DOHH2 (cell line): ENCODE measurements at regions not wholly inside any gene's neighbourhood (a gene's known extent, or its start where the extent isn't known, plus 50 kb on each side); places are given as distances from the start of the nearest gene placed in this dataset.

Experiments
- H3F3A ChIP-seq: fragments of 200-600 bp; sonication (generic), shearing (Covaris generic); 2 replicates; pipeline ENCODE4 v1.6.0; 2016; ENCODE audit warnings: antibody characterized with exemption, mild to moderate bottlenecking; ENCODE audit not compliant: control insufficient read depth, insufficient read depth
- H3K27ac ChIP-seq: fragments of 200-600 bp; sonication (generic); 2 replicates; pipeline ENCODE4 v1.5.1; 2014; ENCODE audit warnings: low read depth, mild to moderate bottlenecking, low read length, moderate library complexity
- H3K27me3 ChIP-seq: fragments of 200-600 bp; sonication (generic); 2 replicates; pipeline ENCODE4 v1.6.1; 2014; ENCODE audit warnings: mild to moderate bottlenecking, low read length, mixed read lengths; ENCODE audit not compliant: control insufficient read depth
- H3K36me3 ChIP-seq: fragments of 200-600 bp; sonication (generic); 2 replicates; pipeline ENCODE4 v1.6.1; 2014; ENCODE audit warnings: mild to moderate bottlenecking, low read length, moderate library complexity, mixed read lengths; ENCODE audit not compliant: control insufficient read depth
- H3K4me1 ChIP-seq: fragments of 200-600 bp; sonication (generic); 2 replicates; pipeline ENCODE4 v1.6.1; 2014; ENCODE audit warnings: mild to moderate bottlenecking, low read length, mixed read lengths; ENCODE audit not compliant: control insufficient read depth
- H3K4me2 ChIP-seq: fragments of 200-600 bp; sonication (generic); 2 replicates; pipeline ENCODE4 v1.6.0; 2014; ENCODE audit warnings: mild to moderate bottlenecking, low read length, moderate library complexity
- H3K4me3 ChIP-seq: fragments of 200-600 bp; sonication (generic); 2 replicates; pipeline ENCODE4 v1.5.1; 2014; ENCODE audit warnings: mild to moderate bottlenecking, low read length, mixed read lengths
- H3K79me2 ChIP-seq: fragments of 200-600 bp; sonication (generic); 2 replicates; pipeline ENCODE4 v1.6.1; 2014; ENCODE audit warnings: mild to moderate bottlenecking, low read length, mixed read lengths; ENCODE audit not compliant: control insufficient read depth
- H3K9me2 ChIP-seq: fragments of 200-600 bp; sonication (generic); replicated peaks from 2 replicates; pipeline ENCODE4 v1.6.1; 2014; ENCODE audit warnings: mild to moderate bottlenecking, low read length, mixed read lengths; ENCODE audit not compliant: control insufficient read depth
- H3K9me3 ChIP-seq: fragments of 200-600 bp; sonication (generic); 2 replicates; pipeline ENCODE4 v1.6.1; 2014; ENCODE audit warnings: antibody characterized with exemption, low read length, mixed read lengths; ENCODE audit not compliant: control insufficient read depth, insufficient read depth
- H4K20me1 ChIP-seq: fragments of 200-600 bp; sonication (generic); 2 replicates; pipeline ENCODE4 v1.6.0; 2014; ENCODE audit warnings: low read depth, mild to moderate bottlenecking, antibody characterized with exemption, low read length, moderate library complexity; ENCODE audit not compliant: control insufficient read depth, insufficient read depth
- CTCF ChIP-seq: fragments of 200-600 bp; sonication (generic); IDR thresholded peaks from one replicate; pipeline ENCODE4 v1.5.1; 2014; ENCODE audit warnings: antibody characterized with exemption, mild to moderate bottlenecking, low read depth, low read length; ENCODE audit not compliant: poor library complexity, severe bottlenecking
- EZH2phosphoT487 ChIP-seq: fragments of 200-600 bp; sonication (generic); IDR thresholded peaks from 2 replicates; pipeline ENCODE4 v1.6.1; 2017; ENCODE audit warnings: borderline replicate concordance, mild to moderate bottlenecking, antibody characterized with exemption, low read length, moderate library complexity, mixed read lengths

DNA sequence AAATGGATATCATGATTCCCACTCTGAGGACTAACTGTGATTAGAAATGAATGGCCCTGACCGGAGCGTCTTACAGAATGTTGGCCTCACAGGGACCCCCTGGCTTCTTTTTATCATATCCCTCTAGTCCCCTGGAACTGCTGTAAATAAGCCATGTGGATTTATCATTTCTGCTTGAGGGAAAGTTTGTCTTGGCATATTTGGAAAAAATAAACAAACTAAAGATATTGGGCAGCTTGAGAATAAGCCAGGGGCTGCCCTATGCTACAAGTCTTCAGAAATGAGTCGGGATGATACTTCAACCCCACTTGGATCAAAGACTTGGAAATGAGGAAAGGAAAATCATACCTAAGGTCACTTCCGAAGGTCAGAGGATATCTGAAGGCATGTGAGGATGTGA lies 179.1 kb downstream of the THBS2 start:
- TF ChIP-seq CTCF (no peak), EZH2phosphoT487 (no peak)
- H3K4me2 ChIP-seq: no peak overlapping the region

GRCh38 chr6:169073311-169073710 lies 180.3 kb downstream of the THBS2 start:
- H3K79me2 ChIP-seq: no peaks in the 10 kb centered on the region
- H3K4me2 ChIP-seq: no peak overlapping the region
- no peaks in the 10 kb centered on the region for H3K9me3 ChIP-seq
- no peaks in the 10 kb centered on the region for H3K36me3 ChIP-seq
- H3K27ac ChIP-seq: no peak overlapping the region
- no peaks in the 10 kb centered on the region for H3F3A ChIP-seq
- no peaks in the 10 kb centered on the region for H3K9me2 ChIP-seq
- TF ChIP-seq EZH2phosphoT487 (no peak), CTCF (no peak)
- H4K20me1 ChIP-seq: no peaks in the 10 kb centered on the region
- H3K4me1 ChIP-seq: no peaks in the 10 kb centered on the region
- no peak overlapping the region for H3K4me3 ChIP-seq
- no peaks in the 10 kb centered on the region for H3K27me3 ChIP-seq

More for the DNA sequence above, 179.1 kb downstream of the THBS2 start:
- H3K36me3 ChIP-seq: no peaks in the 10 kb centered on the region
- no peaks in the 10 kb centered on the region for H3K27me3 ChIP-seq
- no peaks in the 10 kb centered on the region for H3K9me2 ChIP-seq
- no peaks in the 10 kb centered on the region for H4K20me1 ChIP-seq
- H3F3A ChIP-seq: no peaks in the 10 kb centered on the region
- H3K4me1 ChIP-seq: no peaks in the 10 kb centered on the region
- H3K4me3 ChIP-seq: no peak overlapping the region
- no peaks in the 10 kb centered on the region for H3K79me2 ChIP-seq
- no peak overlapping the region for H3K27ac ChIP-seq
- no peaks in the 10 kb centered on the region for H3K9me3 ChIP-seq

GRCh38 chr6:169072127-169073042 lies 181.3 kb downstream of the THBS2 start:
- Histone ChIP-seq H3K9me3 (no peaks in the 10 kb centered on the region), H3K4me1 (no peaks in the 10 kb centered on the region), H3F3A (no peaks in the 10 kb centered on the region), H3K36me3 (no peaks in the 10 kb centered on the region), H3K4me2 (no peak overlapping the region), H3K27me3 (no peaks in the 10 kb centered on the region), H3K9me2 (no peaks in the 10 kb centered on the region), H3K79me2 (no peaks in the 10 kb centered on the region), H3K27ac (no peak overlapping the region), H4K20me1 (no peaks in the 10 kb centered on the region), H3K4me3 (no peak overlapping the region)
- no peak for TF ChIP-seq EZH2phosphoT487
- TF ChIP-seq CTCF: no peak
